ENCODE measurements at regions not wholly inside any gene's neighbourhood (a gene's known extent, or its start where the extent isn't known, plus 50 kb on each side); places are given as distances from the start of the nearest gene placed in this dataset.

DNA sequence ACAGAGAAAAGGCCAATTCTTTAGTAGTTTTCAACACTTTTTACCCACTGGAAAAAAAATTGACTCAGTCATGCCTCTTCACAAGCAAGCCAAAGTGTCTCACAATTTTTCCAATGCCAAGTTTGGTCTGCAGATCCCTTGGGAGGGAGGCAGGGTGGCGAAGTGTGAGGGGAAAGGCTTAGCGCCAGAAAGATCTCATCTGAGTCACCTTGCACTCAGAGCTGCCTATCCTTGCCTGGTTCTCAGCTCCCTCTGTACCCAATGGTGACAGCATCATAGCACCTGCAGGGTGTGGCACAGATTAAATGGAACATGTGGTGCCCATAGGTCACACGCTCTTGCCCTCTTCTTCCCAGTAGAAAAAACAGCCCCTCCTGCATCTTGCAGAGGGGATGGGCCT, 55.2 kb upstream of the GYPC start:
- DNase-seq (ENCODE audit: low read depth): no peak
- H3K4me3 ChIP-seq (ENCODE audit: low read depth, low read length): no peak overlapping the region
- TF ChIP-seq MYC (IDR thresholded peaks at IDR 0.05; ENCODE audit: low read depth, low read length) (no peak), POLR2A (IDR thresholded peaks at IDR 0.05; ENCODE audit: extremely low read depth, insufficient read length) (no peak)
- TF ChIP-seq, protein P1, sequence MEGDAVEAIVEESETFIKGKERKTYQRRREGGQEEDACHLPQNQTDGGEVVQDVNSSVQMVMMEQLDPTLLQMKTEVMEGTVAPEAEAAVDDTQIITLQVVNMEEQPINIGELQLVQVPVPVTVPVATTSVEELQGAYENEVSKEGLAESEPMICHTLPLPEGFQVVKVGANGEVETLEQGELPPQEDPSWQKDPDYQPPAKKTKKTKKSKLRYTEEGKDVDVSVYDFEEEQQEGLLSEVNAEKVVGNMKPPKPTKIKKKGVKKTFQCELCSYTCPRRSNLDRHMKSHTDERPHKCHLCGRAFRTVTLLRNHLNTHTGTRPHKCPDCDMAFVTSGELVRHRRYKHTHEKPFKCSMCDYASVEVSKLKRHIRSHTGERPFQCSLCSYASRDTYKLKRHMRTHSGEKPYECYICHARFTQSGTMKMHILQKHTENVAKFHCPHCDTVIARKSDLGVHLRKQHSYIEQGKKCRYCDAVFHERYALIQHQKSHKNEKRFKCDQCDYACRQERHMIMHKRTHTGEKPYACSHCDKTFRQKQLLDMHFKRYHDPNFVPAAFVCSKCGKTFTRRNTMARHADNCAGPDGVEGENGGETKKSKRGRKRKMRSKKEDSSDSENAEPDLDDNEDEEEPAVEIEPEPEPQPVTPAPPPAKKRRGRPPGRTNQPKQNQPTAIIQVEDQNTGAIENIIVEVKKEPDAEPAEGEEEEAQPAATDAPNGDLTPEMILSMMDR (IDR thresholded peaks at IDR 0.05; ENCODE audit: low read depth, low read length): no peak
- TF ChIP-seq, protein P2, sequence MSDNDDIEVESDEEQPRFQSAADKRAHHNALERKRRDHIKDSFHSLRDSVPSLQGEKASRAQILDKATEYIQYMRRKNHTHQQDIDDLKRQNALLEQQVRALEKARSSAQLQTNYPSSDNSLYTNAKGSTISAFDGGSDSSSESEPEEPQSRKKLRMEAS (IDR thresholded peaks at IDR 0.05; ENCODE audit: low read depth, low read length): no peak

DNA sequence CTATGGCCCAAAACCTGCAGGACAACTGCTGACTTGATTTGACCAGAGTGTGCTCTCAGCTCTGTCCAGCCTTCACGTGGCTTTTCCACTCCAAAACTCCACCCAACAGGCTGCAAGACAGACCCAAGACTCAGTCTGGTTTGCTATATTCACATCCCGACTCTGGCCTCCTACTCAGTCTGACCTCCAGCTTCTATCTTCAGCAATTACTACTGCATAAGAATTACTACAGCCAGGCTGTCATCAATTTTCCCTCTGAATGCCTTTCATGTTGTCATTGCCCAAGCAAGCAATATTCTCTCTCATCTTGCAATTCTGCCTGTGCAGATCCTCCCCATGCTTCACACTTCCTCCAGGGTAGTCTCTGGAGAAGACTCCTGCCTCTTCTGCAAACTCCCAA, 53.6 kb upstream of the GYPC start:
- no peak overlapping the region for H3K4me3 ChIP-seq (ENCODE audit: low read depth, low read length)
- TF ChIP-seq, protein P1 (IDR thresholded peaks at IDR 0.05; ENCODE audit: low read depth, low read length): no peak
- no peak for TF ChIP-seq POLR2A (IDR thresholded peaks at IDR 0.05; ENCODE audit: extremely low read depth, insufficient read length)
- TF ChIP-seq, protein P2 (IDR thresholded peaks at IDR 0.05; ENCODE audit: low read depth, low read length): no peak
- no peak for TF ChIP-seq MYC (IDR thresholded peaks at IDR 0.05; ENCODE audit: low read depth, low read length)
- DNase-seq (ENCODE audit: low read depth): no peak

Measured in NB4 (cell line).